ENCODE measurements at regions not wholly inside any gene's neighbourhood (a gene's known extent, or its start where the extent isn't known, plus 50 kb on each side); places are given as distances from the start of the nearest gene placed in this dataset.

DNA sequence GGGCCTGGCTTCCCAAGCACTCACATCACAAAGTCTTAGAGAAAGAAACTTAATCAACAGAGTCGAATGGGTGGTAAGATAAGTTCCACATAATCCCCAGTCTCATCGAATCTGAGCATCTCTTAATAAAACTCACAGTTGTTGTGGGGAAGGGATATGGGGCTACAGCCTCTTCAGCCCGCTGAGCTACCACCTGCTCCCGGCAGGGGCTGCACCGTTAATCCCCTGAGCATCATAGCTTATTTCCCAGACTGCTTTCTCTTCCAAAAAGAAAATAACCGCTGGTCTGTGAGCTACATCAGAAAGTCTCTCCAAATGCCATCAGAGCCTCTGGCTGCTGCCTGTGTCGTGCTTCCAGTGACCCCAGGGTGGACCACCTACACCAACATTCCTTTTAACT lies 139.4 kb upstream of the CELF4 start:
- DNase-seq: no peak

DNA sequence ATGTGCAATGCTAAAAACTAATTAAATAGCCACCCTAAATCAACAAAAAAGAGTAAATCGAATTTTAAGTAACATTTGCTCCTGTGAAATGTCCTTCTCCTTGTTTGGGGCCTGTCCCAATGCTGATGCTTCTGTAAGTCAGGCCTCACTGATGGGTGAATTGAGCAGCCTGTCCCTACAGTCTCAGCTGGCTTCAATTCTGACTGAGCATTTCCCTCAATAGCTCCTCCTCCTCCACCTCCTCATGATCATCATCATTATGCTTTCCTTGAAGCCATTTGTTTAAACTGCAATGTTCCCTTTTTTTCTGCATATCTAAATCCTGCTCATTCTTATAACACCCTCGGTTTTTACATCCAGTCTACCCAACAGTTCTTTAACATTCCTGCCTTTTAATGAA lies 137.2 kb upstream of the CELF4 start:
- DNase-seq: no peak

DNA sequence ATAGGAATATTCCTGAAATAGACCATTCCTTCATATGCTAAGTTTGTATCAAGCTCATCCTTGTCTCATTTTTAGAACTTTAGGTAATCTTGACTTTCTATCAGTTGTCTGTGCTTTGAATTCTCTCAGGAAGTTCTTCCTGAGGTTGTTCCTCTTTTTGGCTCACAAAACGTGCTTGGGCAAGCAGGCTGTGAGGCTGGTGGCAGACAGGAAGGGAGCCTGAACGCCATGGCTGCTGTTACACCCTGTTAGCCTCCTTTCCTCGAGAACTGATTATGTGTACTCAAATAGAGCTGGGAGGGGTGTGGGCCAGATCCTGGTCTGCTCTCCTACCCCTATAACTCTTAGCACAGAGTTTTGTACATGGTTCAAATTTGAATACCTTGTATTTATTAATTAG lies 136.4 kb upstream of the CELF4 start:
- no peak for DNase-seq

DNA sequence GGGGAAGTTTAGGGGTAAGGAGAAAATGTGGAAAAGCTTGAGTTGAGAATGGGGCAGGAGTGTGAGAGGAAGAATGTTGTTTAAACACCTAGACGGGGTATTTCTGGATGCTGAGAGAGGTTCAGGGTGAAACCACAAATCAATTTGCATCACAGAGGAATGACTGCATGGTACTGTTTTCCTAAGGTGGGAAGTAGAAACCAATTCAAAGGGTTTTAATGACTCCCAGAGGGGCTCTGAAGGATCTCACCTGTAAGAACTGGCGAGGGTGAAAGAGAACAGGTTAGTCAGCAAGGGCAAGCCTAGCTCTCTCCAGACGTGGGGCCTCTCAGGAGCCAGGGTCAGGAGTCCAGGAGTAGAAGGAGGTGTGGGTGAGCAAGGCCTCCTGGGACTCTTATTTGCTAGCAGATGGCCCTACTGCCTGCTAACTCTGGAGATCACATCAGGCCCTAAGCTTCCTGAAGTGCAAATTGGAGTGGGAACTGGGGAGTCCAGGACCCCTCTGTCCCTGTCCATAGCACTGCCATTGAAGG lies 133.0 kb upstream of the CELF4 start:
- DNase-seq: no peak

DNA sequence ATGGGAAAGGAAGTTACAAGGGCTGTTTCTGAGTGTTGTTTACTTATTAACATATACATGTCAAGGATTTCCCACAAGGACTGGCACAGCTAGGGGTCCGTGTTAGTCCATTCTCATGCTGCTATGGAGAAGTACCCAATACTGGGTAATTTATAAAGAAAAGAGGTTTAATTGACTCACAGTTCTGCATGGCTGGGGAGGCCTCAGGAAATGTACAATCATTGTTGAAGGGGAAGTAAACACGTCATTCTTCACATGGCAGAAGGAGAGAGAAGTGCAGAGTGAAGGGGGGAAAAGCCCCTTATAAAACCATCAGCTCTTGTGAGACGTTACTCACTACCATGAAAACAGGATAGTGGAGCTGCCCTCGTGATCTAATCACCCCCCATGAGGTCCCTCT lies 128.9 kb upstream of the CELF4 start:
- no peak for DNase-seq

DNA sequence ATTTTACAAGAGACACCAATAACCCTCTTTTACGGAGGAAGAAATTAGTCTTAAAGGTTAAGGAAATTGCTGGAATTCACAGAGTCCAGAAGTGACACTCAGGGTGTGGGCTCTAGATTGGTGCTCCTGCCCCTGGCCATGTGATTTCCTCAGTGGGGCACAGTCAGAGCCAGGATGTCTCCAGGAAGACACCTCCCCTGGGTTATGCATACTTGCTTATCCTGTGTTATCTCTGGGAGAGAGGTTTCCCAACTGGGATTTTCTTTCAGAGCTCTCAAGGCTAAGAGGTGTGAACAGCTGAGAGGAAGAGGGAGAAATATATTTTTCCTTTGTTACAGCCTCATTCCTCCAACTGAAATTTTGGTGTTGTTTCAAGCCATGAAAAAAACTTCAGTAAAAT lies 125.6 kb upstream of the CELF4 start:
- DNase-seq: no peak

DNA sequence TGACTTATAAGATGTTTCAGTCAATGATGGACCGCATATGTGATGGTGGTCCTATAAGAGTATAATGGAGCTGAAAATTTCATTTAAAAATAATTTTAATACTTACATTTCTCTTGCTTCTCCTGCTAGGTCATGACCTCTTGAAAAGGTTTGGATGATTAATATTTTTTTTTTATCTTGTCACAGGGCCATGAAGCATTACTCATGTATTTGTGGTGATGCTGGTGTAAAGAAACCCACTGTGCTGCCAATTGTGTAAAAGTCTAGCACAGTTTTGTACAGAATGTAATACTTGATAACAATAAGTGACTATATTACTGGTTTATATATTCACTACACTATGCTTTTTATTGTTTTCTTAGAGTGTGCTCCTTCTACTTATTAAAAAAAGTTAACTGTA lies 124.2 kb upstream of the CELF4 start:
- DNase-seq: no peak

DNA sequence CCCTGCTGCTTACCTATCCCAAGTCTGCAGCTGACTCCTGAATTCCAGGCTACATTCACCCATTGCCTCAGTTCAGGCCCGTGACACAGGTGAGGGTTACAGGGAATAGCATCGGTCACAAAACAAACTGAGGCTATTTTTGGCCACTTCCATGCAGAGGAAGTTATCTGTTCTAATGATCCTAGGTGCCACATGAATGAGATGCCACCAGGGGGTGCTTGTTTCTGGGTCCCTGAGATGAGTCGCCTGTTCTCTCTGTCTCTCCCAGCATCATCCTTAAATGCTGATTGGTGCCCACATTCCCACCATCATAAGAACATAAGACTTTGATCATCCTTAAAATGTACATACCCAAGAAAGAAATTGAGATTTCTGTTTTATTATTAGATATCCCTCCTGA lies 119.0 kb upstream of the CELF4 start:
- no peak for DNase-seq

DNA sequence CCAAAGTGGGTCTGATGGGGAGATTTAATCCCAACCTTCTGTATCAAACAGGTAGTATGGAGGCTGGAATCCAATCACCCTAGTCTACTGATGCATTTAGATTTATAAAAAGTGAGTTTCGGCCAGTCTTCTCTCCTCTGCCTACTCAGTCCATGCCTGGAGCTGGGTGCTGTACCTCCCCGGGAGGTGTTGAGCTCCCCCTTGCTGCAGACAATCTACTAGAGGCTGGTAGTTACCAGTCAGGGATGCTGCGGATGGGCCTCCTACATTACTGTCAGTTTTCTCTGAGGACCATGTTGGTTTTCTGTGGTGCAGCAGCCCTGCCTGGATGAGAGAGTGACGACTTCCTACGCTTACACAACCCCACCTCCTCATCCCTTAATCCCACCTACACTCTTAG lies 118.6 kb upstream of the CELF4 start:
- no peak for DNase-seq

DNA sequence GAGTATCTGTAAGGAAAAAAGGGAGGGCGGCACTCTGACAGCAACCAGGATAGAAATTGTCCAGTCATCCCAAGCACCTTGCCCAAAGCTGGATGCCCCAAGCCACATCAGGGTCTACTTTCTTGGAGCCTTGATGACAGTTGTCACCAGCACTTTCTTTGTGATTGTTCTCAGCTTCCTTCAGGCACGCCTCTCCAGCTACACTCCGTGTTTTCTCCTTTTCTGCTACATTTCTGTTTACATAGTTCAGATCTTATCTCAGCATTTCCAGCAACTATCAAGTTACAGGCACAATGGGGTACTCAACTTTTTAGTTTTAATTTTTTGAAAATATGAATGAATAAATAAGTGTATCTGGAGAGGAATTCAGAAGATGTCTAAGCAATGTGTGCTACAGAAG lies 115.3 kb upstream of the CELF4 start:
- no peak for DNase-seq

DNA sequence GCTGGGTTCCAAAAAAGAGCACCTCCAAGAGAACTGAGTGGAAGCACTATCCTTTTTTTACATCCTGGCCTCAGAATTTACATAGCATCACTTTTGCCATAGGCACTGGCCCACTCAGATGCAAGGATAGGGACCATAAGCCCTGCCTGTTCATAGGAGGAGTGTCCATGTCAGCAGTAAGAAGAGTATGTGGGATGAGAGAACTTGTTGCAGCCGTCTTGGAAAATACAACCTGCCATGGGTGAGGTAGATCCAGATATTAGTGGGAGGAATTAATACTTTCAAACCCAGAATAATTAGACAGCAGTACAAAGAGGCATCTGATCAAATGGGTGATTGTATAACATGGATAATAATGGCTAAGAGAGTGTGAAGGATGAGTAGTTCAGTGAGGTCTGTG lies 110.7 kb upstream of the CELF4 start:
- no peak for DNase-seq

DNA sequence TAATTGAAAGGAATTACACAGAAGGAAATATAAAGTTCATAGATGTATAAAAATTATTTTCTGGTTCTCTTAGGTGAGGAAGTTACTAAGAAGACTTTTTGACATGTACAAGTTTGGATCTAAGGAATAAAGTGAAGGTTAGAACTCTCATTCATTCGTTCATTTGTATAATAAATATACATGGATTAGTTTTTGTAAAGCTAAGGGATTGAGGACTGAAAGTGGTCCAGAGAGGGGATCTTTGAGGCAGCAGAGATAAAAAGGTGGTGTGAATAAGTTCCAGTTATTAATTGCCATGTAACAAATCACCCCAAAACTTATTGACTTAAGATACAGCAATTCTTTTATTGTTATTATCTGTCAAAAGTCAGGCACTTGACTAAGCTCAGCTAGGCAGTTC lies 110.1 kb upstream of the CELF4 start:
- no peak for DNase-seq

DNA sequence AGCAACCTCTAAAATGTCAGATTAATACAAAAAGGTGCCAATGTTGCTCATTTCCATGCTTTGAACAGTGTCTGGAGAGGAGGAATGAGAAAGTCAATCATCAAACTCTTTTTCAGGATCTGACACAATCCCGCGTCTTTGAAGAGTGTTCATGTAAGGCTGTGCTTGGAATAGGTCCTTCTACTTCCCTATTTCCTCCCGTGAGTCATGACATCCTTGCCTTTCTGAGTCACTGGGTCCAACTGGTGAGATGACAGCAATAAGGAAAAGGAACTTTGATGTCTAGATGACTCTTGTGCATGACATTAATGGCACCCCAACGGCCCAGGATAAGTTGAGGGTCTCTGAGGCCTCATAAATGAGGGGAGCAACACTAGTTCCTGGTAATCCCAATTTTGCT lies 109.0 kb upstream of the CELF4 start:
- no peak for DNase-seq

DNA sequence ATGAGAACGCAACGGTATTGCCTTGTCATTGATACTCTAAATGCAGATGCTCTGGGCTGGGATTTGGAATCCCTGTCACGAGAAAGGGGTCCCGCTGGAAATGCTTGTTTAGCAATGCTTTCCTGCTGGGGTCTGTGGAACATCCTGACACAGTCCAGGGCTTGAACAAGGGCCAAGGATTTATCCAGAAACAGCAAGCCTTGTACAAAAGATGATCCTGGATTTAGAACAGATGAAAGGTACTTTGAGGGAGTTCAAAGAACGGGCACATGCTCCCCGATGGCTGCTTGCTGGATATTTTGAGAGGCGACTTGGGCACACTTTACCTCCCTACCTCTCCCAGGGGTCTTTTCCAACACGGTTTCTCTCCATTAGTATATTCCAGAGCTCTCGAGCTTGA lies 108.1 kb upstream of the CELF4 start:
- no peak for DNase-seq

DNA sequence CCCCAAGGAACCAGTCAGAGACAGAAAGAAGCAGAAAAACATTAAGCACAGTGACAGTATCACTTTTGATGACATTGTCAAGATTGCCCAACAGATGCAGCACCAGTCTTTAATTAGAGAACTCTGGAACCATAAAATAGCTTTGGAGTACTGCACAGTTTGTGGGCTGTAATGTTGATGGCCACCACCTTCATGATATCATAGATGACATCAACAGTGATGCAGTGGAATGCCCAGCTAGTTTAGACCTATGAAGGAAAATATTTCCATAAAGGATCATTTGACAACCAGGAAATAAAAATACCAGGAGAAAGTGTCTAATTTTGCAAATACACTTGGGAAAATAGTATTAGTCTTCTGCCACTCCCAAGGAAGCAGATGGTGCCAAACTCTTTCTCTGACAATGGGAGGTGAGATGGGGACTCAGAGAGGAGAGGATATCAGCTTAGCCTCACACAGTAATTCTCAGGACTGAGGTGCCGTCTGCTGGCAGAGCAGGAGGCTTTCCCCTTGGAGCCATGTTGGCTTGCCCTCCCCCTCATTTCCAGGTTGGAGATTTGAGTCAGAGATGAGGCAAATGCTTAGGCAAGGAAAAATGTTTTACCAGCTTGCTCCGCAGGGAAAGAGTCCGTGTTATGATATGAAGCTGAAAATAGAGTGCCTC lies 107.5 kb upstream of the CELF4 start:
- DNase-seq: no peak

DNA sequence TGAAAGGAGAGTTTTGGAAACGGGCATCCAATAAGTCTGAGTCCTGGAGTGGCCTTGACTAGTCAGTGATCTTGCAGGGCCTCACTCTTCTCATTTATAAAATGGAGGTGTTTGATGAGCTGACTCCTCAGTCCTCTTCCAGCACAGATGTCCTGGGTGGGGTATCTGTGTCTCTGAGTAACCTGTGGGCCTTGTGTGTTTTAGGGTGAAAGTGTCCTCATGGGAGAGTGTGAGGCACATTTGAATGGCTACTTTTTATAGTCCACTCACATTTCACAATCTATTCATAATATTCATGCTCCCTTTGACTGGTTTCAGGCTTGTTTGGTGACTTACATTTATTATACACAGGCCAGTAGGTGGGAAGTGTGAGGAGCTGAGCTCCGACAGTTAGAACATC lies 106.4 kb upstream of the CELF4 start:
- no peak for DNase-seq

DNA sequence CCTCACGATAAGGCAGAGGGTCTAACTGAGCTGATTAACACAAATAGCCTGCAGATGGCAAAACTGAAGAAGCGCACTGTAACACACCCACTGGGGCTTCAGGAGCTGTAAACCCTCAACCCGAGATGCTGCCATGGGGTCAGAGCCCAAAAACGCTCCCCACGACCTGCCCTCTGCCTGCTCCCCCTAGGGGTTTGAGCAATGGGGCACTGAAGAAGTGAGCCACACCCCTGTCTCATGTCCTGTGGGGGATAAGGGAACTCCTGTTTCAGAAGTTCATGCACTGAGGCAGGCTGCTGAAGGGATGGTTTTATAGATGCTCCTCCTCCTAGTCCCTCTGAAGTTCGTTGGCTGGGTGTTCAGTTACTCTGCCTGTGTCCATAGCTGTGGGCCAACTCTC lies 105.9 kb upstream of the CELF4 start:
- DNase-seq: no peak

DNA sequence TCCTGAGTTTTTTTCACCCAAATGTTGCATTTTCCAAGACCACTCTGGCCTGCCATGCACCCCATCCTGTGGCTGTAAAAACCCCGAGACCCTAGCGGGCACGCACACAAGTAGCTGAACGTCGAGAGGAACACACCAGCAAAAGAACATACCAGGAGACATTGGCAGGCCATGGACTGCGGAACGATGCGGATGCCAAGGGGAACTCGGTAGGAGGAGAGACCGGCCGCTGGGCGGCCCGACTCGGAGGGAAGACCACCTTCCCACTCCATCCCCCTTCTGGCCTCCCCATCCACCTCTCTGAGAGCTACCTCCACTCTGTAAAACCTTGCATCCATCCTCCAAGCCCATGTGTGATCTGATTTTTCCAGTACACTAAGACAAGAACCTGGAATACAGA lies 105.5 kb upstream of the CELF4 start:
- no peak for DNase-seq

DNA sequence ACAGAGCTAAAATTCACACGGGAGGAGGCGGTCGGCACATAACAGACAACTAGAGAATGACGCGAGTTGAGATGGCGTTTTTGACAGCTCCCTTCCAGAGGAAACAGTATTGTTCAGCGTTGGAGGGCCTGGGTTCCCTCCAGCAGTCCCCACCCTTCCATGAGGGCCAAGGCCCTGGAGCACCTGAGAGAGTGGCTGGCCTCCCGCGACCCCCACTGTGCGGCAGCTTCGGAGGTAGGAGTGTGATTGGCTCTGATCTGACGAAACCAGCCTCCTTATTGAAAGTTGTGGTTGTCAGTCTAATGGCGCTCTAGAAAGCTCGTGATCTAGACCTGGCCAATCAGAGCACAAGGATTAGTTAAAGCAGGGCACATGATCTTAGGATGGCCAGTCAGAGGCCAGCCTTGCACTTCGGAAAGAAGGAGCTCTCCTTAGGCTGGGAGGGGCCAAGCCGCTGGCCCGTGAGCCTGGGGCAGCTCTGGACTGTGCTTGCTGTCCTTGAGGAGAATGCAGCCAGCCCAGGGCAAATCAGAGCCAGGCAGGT lies 104.5 kb upstream of the CELF4 start:
- no peak for DNase-seq

DNA sequence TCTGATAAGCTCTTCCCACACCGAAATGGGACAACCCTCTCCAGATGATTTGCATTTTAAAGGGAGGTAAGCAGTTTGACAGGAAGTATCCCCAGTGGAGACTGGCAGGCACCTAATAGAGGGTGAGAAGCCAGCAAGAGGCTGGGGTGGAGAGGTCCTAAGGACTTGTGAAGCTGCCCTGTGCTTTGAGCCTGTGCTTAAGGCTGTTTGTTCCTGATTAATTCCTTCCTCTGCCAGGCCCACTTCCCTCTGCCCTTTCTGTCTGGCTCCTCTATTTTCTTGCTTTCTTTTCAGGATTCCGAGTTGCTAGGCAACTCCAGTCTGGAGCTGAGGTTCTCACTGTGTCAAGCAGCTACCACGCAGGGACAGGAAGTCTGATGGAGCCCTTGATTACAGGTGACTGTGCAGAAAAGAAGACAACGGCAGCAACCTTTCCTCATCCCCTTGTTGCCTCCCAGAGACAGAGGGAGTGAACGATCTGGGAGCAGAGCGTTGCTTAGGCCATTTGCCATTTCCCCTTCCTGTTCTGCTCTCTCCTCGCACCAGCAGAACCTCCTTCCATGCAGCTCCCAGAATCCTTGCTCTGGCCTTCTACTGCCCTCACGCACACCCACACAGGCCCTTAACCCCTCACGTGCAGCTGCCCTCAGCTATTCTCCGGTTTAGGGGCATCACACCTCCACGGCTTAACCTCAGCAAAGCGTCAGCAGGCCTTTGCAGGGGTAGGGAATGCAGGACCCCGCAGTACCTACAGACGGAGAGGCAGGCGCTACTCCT lies 103.6 kb upstream of the CELF4 start:
- no peak for DNase-seq

DNA sequence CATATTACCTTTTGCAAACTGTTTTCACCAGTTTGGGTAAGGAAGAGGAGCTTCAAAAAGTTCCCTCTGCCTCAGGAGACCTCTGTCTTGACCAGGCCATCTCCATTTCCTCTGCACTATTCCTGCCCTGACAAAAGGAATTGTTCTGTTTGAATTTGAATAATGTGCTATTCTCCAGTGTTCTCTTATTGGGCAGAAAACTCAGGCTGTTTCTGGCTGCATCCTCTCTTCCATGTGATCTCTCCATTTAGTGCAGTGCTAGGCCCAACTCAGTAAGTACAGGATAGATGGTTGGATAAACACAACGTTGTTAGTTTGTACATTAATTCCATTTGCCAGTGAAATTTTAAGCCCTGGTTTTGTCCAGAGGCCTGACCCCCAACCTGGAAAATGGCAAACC lies 102.2 kb upstream of the CELF4 start:
- no peak for DNase-seq

DNA sequence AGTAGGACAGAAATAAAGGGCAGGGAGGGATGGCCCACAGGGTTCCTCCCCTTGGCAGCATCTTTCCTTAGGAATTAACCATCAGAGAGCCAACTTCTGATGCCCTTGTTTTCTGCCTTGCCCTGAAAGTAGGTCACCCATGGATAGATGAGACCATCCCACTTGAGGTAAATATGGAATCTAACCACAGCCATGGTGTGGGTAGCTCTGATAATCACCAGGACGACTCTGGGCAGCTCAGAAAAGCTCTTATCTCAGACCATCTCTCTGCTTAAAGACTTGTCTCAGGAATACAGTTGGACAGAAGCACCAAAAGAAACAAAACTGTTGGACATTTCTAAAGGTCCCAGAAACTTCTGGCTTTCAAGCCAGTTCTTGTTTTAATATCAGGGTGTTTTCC lies 101.4 kb upstream of the CELF4 start:
- DNase-seq: no peak

DNA sequence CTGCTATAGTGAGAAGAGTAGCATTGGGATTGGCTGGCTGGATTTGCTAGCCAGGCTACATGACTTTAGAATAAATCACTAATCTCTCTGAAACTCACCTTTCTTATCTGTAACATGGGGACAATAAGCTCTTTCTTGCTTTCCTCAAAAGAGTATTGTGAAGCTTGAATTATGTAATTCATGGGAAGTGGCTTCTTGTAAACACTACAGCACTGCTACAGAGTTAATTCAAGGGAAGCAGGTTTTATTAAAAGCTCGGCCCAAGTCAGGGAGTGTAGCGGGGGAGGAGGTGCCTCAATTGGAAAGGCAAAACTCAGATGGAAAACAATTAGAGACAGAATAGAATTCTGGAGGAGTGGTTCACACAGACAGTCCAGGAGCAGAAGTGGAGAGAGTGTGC lies 100.9 kb upstream of the CELF4 start:
- DNase-seq: no peak

DNA sequence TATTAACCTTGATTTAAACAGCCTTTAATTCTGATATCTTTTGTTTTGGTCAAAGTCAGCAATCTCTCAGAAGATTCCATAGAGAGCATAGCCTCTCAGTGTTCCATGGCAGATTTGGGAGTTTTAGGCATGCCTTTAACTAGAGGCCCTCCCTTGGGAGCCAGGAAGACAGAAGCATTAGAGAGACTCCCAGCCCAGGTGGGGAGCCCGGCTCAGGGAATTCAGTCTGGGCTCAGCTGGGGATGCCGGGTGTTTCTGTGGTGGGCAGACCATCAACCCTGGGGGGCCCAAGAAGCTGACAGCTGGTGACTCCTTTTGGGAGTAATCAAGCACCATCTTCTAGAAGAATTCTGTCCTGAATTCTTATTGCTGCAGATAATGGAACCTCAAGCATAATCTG lies 99.7 kb upstream of the CELF4 start:
- no peak for DNase-seq

DNA sequence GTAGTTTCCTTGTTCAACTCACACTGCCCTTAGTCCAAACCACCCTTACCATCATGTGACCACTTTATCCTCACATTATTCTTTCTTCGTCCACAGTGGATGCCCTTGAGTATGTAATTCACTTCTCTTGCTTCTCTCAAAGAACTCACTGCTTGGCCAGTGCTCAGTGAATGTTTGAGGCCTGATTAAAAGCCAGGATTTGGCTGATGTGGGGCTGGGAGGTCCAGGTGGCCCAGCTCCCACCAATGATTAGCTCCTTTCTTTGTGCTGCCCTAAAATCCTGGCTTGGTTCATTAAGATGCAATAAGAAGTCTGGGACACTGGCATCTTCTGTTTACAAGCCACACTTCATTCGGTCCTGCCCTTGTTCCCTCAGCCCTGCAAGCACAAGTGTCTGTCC lies 97.8 kb upstream of the CELF4 start:
- DNase-seq: no peak

Measured in cerebellar nuclear complex (tissue), 1 donor.